ENCODE measurements at regions not wholly inside any gene's neighbourhood (a gene's known extent, or its start where the extent isn't known, plus 50 kb on each side); places are given as distances from the start of the nearest gene placed in this dataset.

DNA sequence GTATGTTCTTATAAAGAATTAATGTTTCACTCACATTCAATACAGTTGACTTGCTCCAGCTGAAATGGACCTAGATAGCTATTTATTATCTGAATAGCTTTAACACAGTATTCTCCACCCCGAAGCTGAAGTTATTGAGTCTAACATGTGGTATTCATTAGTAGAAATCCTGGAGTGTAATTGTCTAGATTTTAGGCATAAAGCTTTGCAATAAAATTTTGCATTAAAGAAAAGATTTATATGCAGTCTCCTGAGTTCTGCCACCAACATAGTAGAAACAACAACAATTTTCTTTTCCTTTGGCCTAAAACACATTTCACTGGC is 90.2 kb upstream of the DCLK2 start (continued):
- TF ChIP-seq, protein P1, sequence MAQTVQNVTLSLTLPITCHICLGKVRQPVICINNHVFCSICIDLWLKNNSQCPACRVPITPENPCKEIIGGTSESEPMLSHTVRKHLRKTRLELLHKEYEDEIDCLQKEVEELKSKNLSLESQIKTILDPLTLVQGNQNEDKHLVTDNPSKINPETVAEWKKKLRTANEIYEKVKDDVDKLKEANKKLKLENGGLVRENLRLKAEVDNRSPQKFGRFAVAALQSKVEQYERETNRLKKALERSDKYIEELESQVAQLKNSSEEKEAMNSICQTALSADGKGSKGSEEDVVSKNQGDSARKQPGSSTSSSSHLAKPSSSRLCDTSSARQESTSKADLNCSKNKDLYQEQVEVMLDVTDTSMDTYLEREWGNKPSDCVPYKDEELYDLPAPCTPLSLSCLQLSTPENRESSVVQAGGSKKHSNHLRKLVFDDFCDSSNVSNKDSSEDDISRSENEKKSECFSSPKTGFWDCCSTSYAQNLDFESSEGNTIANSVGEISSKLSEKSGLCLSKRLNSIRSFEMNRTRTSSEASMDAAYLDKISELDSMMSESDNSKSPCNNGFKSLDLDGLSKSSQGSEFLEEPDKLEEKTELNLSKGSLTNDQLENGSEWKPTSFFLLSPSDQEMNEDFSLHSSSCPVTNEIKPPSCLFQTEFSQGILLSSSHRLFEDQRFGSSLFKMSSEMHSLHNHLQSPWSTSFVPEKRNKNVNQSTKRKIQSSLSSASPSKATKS (CRISPR knock-in tag; IDR thresholded peaks at IDR 0.05): no peak
- TF ChIP-seq ILK (tag; IDR thresholded peaks at IDR 0.05; ENCODE audit: borderline replicate concordance, low read depth) (no peak), HLTF (IDR thresholded peaks at IDR 0.05) (no peak), FOSL1 (tag; conservative IDR thresholded peaks at IDR 0.05) (no peak), CEBPG (CRISPR knock-in tag; IDR thresholded peaks at IDR 0.05) (no peak), CEBPG (tag; conservative IDR thresholded peaks at IDR 0.05 in 1 of 2, IDR thresholded peaks at IDR 0.05 in 1 of 2) (no peak), ZNF184 (CRISPR knock-in tag; IDR thresholded peaks at IDR 0.05) (no peak), MIER1 (IDR thresholded peaks at IDR 0.05; ENCODE audit: low read depth) (no peak), NFE2L1 (tag; IDR thresholded peaks at IDR 0.05; ENCODE audit: borderline replicate concordance, low read depth) (no peak)
- TF ChIP-seq, protein P2, sequence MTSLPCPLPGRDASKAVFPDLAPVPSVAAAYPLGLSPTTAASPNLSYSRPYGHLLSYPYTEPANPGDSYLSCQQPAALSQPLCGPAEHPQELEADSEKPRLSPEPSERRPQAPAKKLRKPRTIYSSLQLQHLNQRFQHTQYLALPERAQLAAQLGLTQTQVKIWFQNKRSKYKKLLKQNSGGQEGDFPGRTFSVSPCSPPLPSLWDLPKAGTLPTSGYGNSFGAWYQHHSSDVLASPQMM (CRISPR knock-in tag; IDR thresholded peaks at IDR 0.05): no peak
- TF ChIP-seq, protein P3, sequence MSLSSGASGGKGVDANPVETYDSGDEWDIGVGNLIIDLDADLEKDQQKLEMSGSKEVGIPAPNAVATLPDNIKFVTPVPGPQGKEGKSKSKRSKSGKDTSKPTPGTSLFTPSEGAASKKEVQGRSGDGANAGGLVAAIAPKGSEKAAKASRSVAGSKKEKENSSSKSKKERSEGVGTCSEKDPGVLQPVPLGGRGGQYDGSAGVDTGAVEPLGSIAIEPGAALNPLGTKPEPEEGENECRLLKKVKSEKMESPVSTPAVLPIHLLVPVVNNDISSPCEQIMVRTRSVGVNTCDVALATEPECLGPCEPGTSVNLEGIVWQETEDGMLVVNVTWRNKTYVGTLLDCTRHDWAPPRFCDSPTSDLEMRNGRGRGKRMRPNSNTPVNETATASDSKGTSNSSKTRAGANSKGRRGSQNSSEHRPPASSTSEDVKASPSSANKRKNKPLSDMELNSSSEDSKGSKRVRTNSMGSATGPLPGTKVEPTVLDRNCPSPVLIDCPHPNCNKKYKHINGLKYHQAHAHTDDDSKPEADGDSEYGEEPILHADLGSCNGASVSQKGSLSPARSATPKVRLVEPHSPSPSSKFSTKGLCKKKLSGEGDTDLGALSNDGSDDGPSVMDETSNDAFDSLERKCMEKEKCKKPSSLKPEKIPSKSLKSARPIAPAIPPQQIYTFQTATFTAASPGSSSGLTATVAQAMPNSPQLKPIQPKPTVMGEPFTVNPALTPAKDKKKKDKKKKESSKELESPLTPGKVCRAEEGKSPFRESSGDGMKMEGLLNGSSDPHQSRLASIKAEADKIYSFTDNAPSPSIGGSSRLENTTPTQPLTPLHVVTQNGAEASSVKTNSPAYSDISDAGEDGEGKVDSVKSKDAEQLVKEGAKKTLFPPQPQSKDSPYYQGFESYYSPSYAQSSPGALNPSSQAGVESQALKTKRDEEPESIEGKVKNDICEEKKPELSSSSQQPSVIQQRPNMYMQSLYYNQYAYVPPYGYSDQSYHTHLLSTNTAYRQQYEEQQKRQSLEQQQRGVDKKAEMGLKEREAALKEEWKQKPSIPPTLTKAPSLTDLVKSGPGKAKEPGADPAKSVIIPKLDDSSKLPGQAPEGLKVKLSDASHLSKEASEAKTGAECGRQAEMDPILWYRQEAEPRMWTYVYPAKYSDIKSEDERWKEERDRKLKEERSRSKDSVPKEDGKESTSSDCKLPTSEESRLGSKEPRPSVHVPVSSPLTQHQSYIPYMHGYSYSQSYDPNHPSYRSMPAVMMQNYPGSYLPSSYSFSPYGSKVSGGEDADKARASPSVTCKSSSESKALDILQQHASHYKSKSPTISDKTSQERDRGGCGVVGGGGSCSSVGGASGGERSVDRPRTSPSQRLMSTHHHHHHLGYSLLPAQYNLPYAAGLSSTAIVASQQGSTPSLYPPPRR (CRISPR knock-in tag; IDR thresholded peaks at IDR 0.05; ENCODE audit: borderline replicate concordance): no peak

Measured in K562 (cell line).